H1 (cell line): ENCODE measurements at regions not wholly inside any gene's neighbourhood (a gene's known extent, or its start where the extent isn't known, plus 50 kb on each side); places are given as distances from the start of the nearest gene placed in this dataset.

Experiments used
- CTCF ChIA-PET: fragments of 300-600 bp; sonication (Branson Sonifier 250); formaldehyde crosslinking; loops from one replicate; lab custom pipeline; 2021; ENCODE audit not compliant: partially characterized antibody; lab: Charles Lee
- POLR2A ChIA-PET: fragments of 300-600 bp; sonication (Branson Sonifier 250); formaldehyde crosslinking; loops from one replicate; lab custom pipeline; 2021; ENCODE audit warnings: inconsistent platforms; ENCODE audit not compliant: partially characterized antibody; lab: Charles Lee
- DNase-seq, 2 experiments: peaks; one replicate each; pipeline versions ENCODE4 v3.0.0 to v3.0.0-alpha.2; 2010 to 2022; ENCODE audit warnings: low spot score in 2 of 2, low read depth in 1 of 2, mixed read lengths in 1 of 2
- FAIRE-seq: peaks from 2 replicates; lab custom pipeline; 2011; peaks lifted over from hg19 to GRCh38; lab: Jason Lieb, UNC
- H2AFZ ChIP-seq: 2 replicates; pipeline ENCODE4 v1.8.1; 2012; ENCODE audit warnings: low read length, inconsistent platforms
- H2AK5ac ChIP-seq: 2 replicates; pipeline ENCODE4 v1.6.1; 2013; ENCODE audit warnings: low read depth, low read length
- H2BK120ac ChIP-seq: replicated peaks from 2 replicates; pipeline ENCODE3; 2013; ENCODE audit warnings: low read depth, low read length, inconsistent platforms
- H2BK12ac ChIP-seq: 2 replicates; pipeline ENCODE4 v1.6.1; 2013; ENCODE audit warnings: low read depth, low read length
- H2BK15ac ChIP-seq: 2 replicates; pipeline ENCODE4 v1.6.1; 2013; ENCODE audit warnings: low read length
- H2BK20ac ChIP-seq: 2 replicates; pipeline ENCODE4 v1.6.1; 2013; ENCODE audit warnings: low read length
- H2BK5ac ChIP-seq: 2 replicates; pipeline ENCODE4 v1.6.1; 2013; ENCODE audit warnings: low read depth, low read length
- H3K14ac ChIP-seq: 2 replicates; pipeline ENCODE4 v1.6.1; 2013; ENCODE audit warnings: inconsistent platforms; ENCODE audit not compliant: insufficient read length
- H3K18ac ChIP-seq: 2 replicates; pipeline ENCODE4 v1.6.1; 2013; ENCODE audit warnings: low read length; ENCODE audit errors: extremely low read depth
- H3K23ac ChIP-seq: 2 replicates; pipeline ENCODE4 v1.6.1; 2013; ENCODE audit warnings: inconsistent platforms; ENCODE audit not compliant: insufficient read length
- H3K23me2 ChIP-seq: 2 replicates; pipeline ENCODE4 v1.6.1; 2013; ENCODE audit warnings: low read depth, low read length
- H3K27ac ChIP-seq: 2 replicates; pipeline ENCODE4 v1.6.1; 2011; ENCODE audit warnings: low read depth, low read length, inconsistent platforms
- H3K27me3 ChIP-seq, 4 experiments: replicated peaks in 1 of 4; 1 replicate in 1 of 4; 2 replicates in 3 of 4; pipeline versions ENCODE4 v1.6.1 to v1.8.1; 2011 to 2013; ENCODE audit warnings: low read length in 3 of 4, mild to moderate bottlenecking in 3 of 4, inconsistent platforms in 2 of 4, mixed read lengths in 2 of 4, moderate library complexity in 1 of 4; ENCODE audit not compliant: control insufficient read depth in 3 of 4, insufficient read depth in 3 of 4; ENCODE audit errors: extremely low read depth in 1 of 4
- H3K36me3 ChIP-seq, 4 experiments: 2 replicates each; pipeline versions ENCODE4 v1.6.1 to v1.8.1; 2011 to 2013; ENCODE audit warnings: mild to moderate bottlenecking in 4 of 4, low read length in 3 of 4, moderate library complexity in 2 of 4, control low read depth in 1 of 4, inconsistent platforms in 1 of 4; ENCODE audit not compliant: insufficient read depth in 4 of 4, control insufficient read depth in 2 of 4
- H3K4ac ChIP-seq: replicated peaks from 2 replicates; pipeline ENCODE3; 2013; ENCODE audit warnings: low read length, low read depth, mixed read lengths, inconsistent platforms; ENCODE audit not compliant: insufficient read length
- H3K4me1 ChIP-seq, 4 experiments: replicated peaks in 1 of 4; 1 replicate in 1 of 4; 2 replicates in 3 of 4; pipeline versions ENCODE4 v1.6.1 to v1.8.1; 2011 to 2013; ENCODE audit warnings: low read length in 3 of 4, inconsistent platforms in 2 of 4, mixed read lengths in 1 of 4; ENCODE audit not compliant: insufficient read depth in 4 of 4, control insufficient read depth in 3 of 4
- H3K4me2 ChIP-seq, 2 experiments: 2 replicates each; pipeline versions ENCODE4 v1.6.1 to v1.8.1; 2011 to 2013; ENCODE audit warnings: low read depth in 2 of 2, low read length in 2 of 2, control low read depth in 1 of 2, inconsistent platforms in 1 of 2, mild to moderate bottlenecking in 1 of 2; ENCODE audit not compliant: insufficient read depth in 1 of 2
- H3K4me3 ChIP-seq, 4 experiments: fragments of 200-600, 300-600 bp in 1 of 4; sonication (generic), shearing (Covaris generic), sonication (Bioruptor Twin) in 1 of 4; 2 replicates each; pipeline versions ENCODE4 v1.5.1 to v1.8.1; 2011 to 2016; ENCODE audit warnings: low read length in 4 of 4, low read depth in 3 of 4, control low read depth in 2 of 4, inconsistent platforms in 2 of 4, mild to moderate bottlenecking in 2 of 4, mixed read lengths in 1 of 4, moderate library complexity in 1 of 4; ENCODE audit not compliant: insufficient read depth in 2 of 4; ENCODE audit errors: extremely low read depth in 1 of 4
- H3K56ac ChIP-seq: replicated peaks from 2 replicates; pipeline ENCODE3; 2013; ENCODE audit warnings: low read depth, mild to moderate bottlenecking, mixed read lengths, low read length, inconsistent platforms; ENCODE audit not compliant: insufficient read length
- H3K79me1 ChIP-seq: 2 replicates; pipeline ENCODE4 v1.6.1; 2013; ENCODE audit warnings: low read depth, low read length, control low read depth
- H3K79me2 ChIP-seq, 2 experiments: 2 replicates each; pipeline versions ENCODE4 v1.6.1 to v1.8.1; 2012 to 2013; ENCODE audit warnings: low read length in 2 of 2, mild to moderate bottlenecking in 2 of 2, inconsistent platforms in 1 of 2; ENCODE audit not compliant: insufficient read depth in 2 of 2, control insufficient read depth in 1 of 2
- H3K9ac ChIP-seq, 4 experiments: replicated peaks in 1 of 4; 1 replicate in 1 of 4; 2 replicates in 3 of 4; pipeline versions ENCODE4 v1.6.1 to v1.8.1; 2011 to 2013; ENCODE audit warnings: low read depth in 3 of 4, low read length in 3 of 4, control low read depth in 2 of 4, mild to moderate bottlenecking in 2 of 4, moderate library complexity in 2 of 4, inconsistent platforms in 1 of 4; ENCODE audit errors: extremely low read depth in 1 of 4
- H3K9me3 ChIP-seq, 2 experiments: 2 replicates each; pipeline versions ENCODE4 v1.6.1 to v1.8.1; 2012 to 2013; ENCODE audit warnings: mild to moderate bottlenecking in 2 of 2, moderate library complexity in 2 of 2, control low read depth in 1 of 2, inconsistent platforms in 1 of 2, low read depth in 1 of 2, low read length in 1 of 2, mixed read lengths in 1 of 2; ENCODE audit not compliant: insufficient read depth in 2 of 2
- H4K20me1 ChIP-seq, 2 experiments: replicated peaks in 1 of 2; 2 replicates each; pipeline versions ENCODE3 to v1.8.1; 2011 to 2013; ENCODE audit warnings: inconsistent platforms in 2 of 2, low read length in 2 of 2, mild to moderate bottlenecking in 1 of 2; ENCODE audit not compliant: insufficient read depth in 2 of 2, control insufficient read depth in 1 of 2
- H4K5ac ChIP-seq: 2 replicates; pipeline ENCODE4 v1.6.1; 2013; ENCODE audit warnings: low read length, low read depth, mixed read lengths, inconsistent platforms; ENCODE audit not compliant: insufficient read length
- H4K8ac ChIP-seq: 2 replicates; pipeline ENCODE4 v1.8.0; 2013; ENCODE audit warnings: mild to moderate bottlenecking, moderate library complexity, low read length, inconsistent platforms; ENCODE audit not compliant: insufficient read depth; ENCODE audit errors: extremely low read depth
- H4K91ac ChIP-seq: replicated peaks from 2 replicates; pipeline ENCODE3; 2013; ENCODE audit warnings: low read length, mixed read lengths, inconsistent platforms; ENCODE audit not compliant: insufficient read length
- GABPA ChIP-seq: IDR thresholded peaks from 2 replicates; pipeline ENCODE4 v1.6.1; 2011; ENCODE audit warnings: mild to moderate bottlenecking, low read length, moderate library complexity, borderline replicate concordance; ENCODE audit not compliant: insufficient read depth
- KDM5A ChIP-seq: fragments of 200-600 bp; IDR thresholded peaks from 2 replicates; pipeline ENCODE4 v1.7.1; 2012; ENCODE audit warnings: mild to moderate bottlenecking, low read length, inconsistent platforms, mixed read lengths
- NANOG ChIP-seq: IDR thresholded peaks from 2 replicates; pipeline ENCODE4 v1.6.1; 2011; ENCODE audit warnings: low read length, low read depth, mild to moderate bottlenecking, inconsistent platforms; ENCODE audit not compliant: insufficient read depth, poor library complexity, severe bottlenecking
- RNF2 ChIP-seq: fragments of 200-900, 300-1000 bp; sonication (generic); IDR thresholded peaks from 2 replicates; pipeline ENCODE4 v1.7.1; 2016; ENCODE audit warnings: borderline replicate concordance, low read depth, mild to moderate bottlenecking, antibody characterized with exemption, low read length; ENCODE audit not compliant: poor library complexity, severe bottlenecking; ENCODE audit errors: missing control alignments
- SP1 ChIP-seq: IDR thresholded peaks from 2 replicates; pipeline ENCODE4 v1.6.1; 2011; ENCODE audit warnings: low read depth, low read length
- SUZ12 ChIP-seq: fragments of 200-600 bp; sonication (generic); IDR thresholded peaks from 2 replicates; pipeline ENCODE4 v1.6.1; 2012; ENCODE audit warnings: mild to moderate bottlenecking, inconsistent platforms, low read length, moderate library complexity, mixed read lengths
- TBP ChIP-seq: IDR thresholded peaks from 2 replicates; pipeline ENCODE4 v1.6.1; 2011; ENCODE audit warnings: low read depth, low read length, improper control_type of control experiment
- USF2 ChIP-seq: IDR thresholded peaks from 2 replicates; pipeline ENCODE4 v1.6.1; 2011; ENCODE audit warnings: low read length, improper control_type of control experiment
- WGBS, 2 experiments: shearing (Covaris generic) in 1 of 2; methylation state at CpG; one replicate each; pipeline versions ENCODE4 v1.1.6 to v1.1.7; 2013 to 2015; ENCODE audit warnings: low lambda C conversion rate in 2 of 2, mixed read lengths in 2 of 2, inconsistent platforms in 1 of 2, low coverage in 1 of 2, missing lambda C conversion rate in 1 of 2; ENCODE audit not compliant: insufficient replicate concordance in 2 of 2, insufficient coverage in 1 of 2, insufficient read length in 1 of 2; ENCODE audit errors: extremely low coverage in 1 of 2, missing lambda C conversion rate in 1 of 2; 5-methylcytosine and 5-hydroxymethylcytosine counted together

DNA sequence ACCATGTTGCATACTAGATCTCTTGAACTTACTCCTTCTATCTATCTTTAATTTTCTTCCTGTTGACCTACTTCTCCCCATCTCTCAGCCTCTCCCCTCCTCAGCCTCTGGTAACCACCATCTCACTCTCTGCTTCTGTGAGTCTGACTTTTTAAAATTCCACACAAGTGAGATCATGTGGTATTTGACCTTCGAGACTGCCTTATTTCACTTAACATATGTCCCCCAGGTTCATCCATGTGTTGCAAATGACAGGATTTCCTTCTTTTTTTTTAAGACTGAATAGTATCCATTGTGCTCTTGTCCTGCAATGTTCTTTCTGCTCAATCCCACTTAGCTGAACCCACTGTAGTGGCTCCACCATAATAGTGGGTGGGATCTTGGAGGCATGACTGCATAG lies 51.4 kb upstream of the DNAJC1 start:
- Histone ChIP-seq H2AK5ac (no peak overlapping the region), H3K4me2 (no peak overlapping the region), H2BK15ac (no peak overlapping the region), H4K20me1 (no peaks in the 10 kb centered on the region), H3K14ac (no peak overlapping the region), H2BK5ac (no peak overlapping the region), H4K5ac (no peak overlapping the region), H2BK20ac (no peak overlapping the region), H3K4ac (no peak overlapping the region), H2BK120ac (no peak overlapping the region), H3K23ac (no peak overlapping the region), H3K23me2 (no peaks in the 10 kb centered on the region), H2BK12ac (no peak overlapping the region), H3K18ac (no peak overlapping the region), H3K4me3 (no peak overlapping the region), H4K8ac (no peak overlapping the region), H3K79me1 (no peaks in the 10 kb centered on the region), H3K56ac (no peak overlapping the region)
- ChIA-PET CTCF (no interaction called here), POLR2A (no interaction called here)
- DNase-seq: no peak
- 75% methylated on average over 1 of the region's 1 CpG; no CpG with 5 or more reads in 1 of the 2 experiments for WGBS, 2 experiments
- no peak for TF ChIP-seq TBP
- no peak for TF ChIP-seq SP1
- no peak for TF ChIP-seq KDM5A
- no peak for TF ChIP-seq NANOG
- no peak for TF ChIP-seq RNF2
- TF ChIP-seq SUZ12: no peak
- no peak for TF ChIP-seq USF2
- no peak for TF ChIP-seq GABPA
- TF ChIP-seq, all 59 proteins: peak for 0
- H3K79me2 ChIP-seq: no peaks in the 10 kb centered on the region
- H3K27ac ChIP-seq: no peak overlapping the region
- no peaks in the 10 kb centered on the region for H3K36me3 ChIP-seq
- no peak for FAIRE-seq
- H2AFZ ChIP-seq: no peak overlapping the region
- H3K9me3 ChIP-seq: peaks cover 6 to 15% of the 10 kb centered on the region in 2 experiments; a peak in 3 of 4 replicates
- no peaks in the 10 kb centered on the region for H3K4me1 ChIP-seq
- no peaks in the 10 kb centered on the region for H3K27me3 ChIP-seq
- H3K9ac ChIP-seq: no peak overlapping the region
- H4K91ac ChIP-seq: no peak overlapping the region
